Cardiac fibroblast (primary cell): ENCODE measurements at regions not wholly inside any gene's neighbourhood (a gene's known extent, or its start where the extent isn't known, plus 50 kb on each side); places are given as distances from the start of the nearest gene placed in this dataset.

ENCODE experiments used
- DNase-seq, 2 donors: peaks; one replicate each; pipeline versions ENCODE4 v3.0.0 to v3.0.0-alpha.2; 2010; ENCODE audit warnings: low read depth in 2 of 2
- H3K4me3 ChIP-seq, 2 donors: replicated peaks in 1 of 2; 1 replicate in 1 of 2; 2 replicates in 1 of 2; pipeline ENCODE4 v1.5.1; 2011; ENCODE audit warnings: low read depth in 2 of 2, low read length in 2 of 2, mild to moderate bottlenecking in 2 of 2, moderate library complexity in 1 of 2
- CTCF ChIP-seq: IDR thresholded peaks from one replicate; pipeline ENCODE4 v1.5.1; 2011; ENCODE audit warnings: low read depth, mild to moderate bottlenecking, low read length, inconsistent platforms

GRCh38 chr6:90758741-90759140, 171.9 kb upstream of the MAP3K7 start:
- DNase-seq, result no peak
- no peak for TF ChIP-seq CTCF
- no peak overlapping the region for H3K4me3 ChIP-seq

- DNase-seq, result no peak
- H3K4me3 ChIP-seq, result no peak overlapping the region
- TF ChIP-seq CTCF, result no peak
These were observed 167.2 kb upstream of the MAP3K7 start for GRCh38 chr6:90753820-90754643.

GRCh38 chr6:90739802-90740201, 152.9 kb upstream of the MAP3K7 start:
- H3K4me3 ChIP-seq, result no peak overlapping the region
- TF ChIP-seq CTCF, result no peak
- DNase-seq, result no peak

GRCh38 chr6:90739339-90739738, 152.5 kb upstream of the MAP3K7 start:
- no peak overlapping the region for H3K4me3 ChIP-seq
- no peak for DNase-seq
- no peak for TF ChIP-seq CTCF

GRCh38 chr6:90730151-90730673, 143.3 kb upstream of the MAP3K7 start:
- no peak for DNase-seq
- TF ChIP-seq CTCF, result no peak
- H3K4me3 ChIP-seq, result no peak overlapping the region

- DNase-seq, result no peak
- no peak overlapping the region for H3K4me3 ChIP-seq
- TF ChIP-seq CTCF, result no peak
These were observed 142.2 kb upstream of the MAP3K7 start for GRCh38 chr6:90729057-90729456.
